ENCODE measurements at regions not wholly inside any gene's neighbourhood (a gene's known extent, or its start where the extent isn't known, plus 50 kb on each side); places are given as distances from the start of the nearest gene placed in this dataset.

GRCh38 chr11:10632483-10632882 is 61.1 kb downstream of the IRAG1 start:
- Histone ChIP-seq H3K23ac (ENCODE audit: low read length in 2 of 2) (no peak overlapping the region), H3K36me3 (ENCODE audit: control insufficient read depth in 1 of 2, insufficient read depth in 2 of 2, low read depth in 1 of 2, low read length in 2 of 2) (peaks cover 20 to 58% of the 10 kb centered on the region in 2 experiments), H3K27me3 (ENCODE audit: control insufficient read depth in 1 of 2, insufficient read depth in 1 of 2, low read length in 2 of 2) (no peaks in the 10 kb centered on the region), H2BK15ac (ENCODE audit: low read depth, poor library complexity, severe bottlenecking) (no peak overlapping the region), H4K8ac (ENCODE audit: low read length) (no peak overlapping the region), H3K14ac (ENCODE audit: low read length in 2 of 2) (no peak overlapping the region), H3K4me3 (ENCODE audit: insufficient read depth in 1 of 2, low read depth in 1 of 2, low read length in 2 of 2) (no peak overlapping the region), H3K4me2 (ENCODE audit: low read length, poor library complexity, severe bottlenecking) (no peak overlapping the region), H4K91ac (ENCODE audit: low read length) (no peak overlapping the region), H3K9ac (ENCODE audit: low read length) (no peak overlapping the region), H2BK120ac (ENCODE audit: low read depth, low read length) (no peak overlapping the region), H3K18ac (ENCODE audit: low read depth in 1 of 2, low read length in 2 of 2) (no peak overlapping the region), H3K9me3 (ENCODE audit: control insufficient read depth, low read length) (no peaks in the 10 kb centered on the region), H2BK12ac (ENCODE audit: low read length in 2 of 2) (no peak overlapping the region), H3K4ac (ENCODE audit: low read depth in 1 of 2, low read length in 2 of 2) (no peak overlapping the region), H3K27ac (ENCODE audit: low read length, poor library complexity, severe bottlenecking) (no peak overlapping the region), H3K79me1 (replicated peaks; ENCODE audit: low read length, poor library complexity, severe bottlenecking) (no peaks in the 10 kb centered on the region), H2AK5ac (ENCODE audit: low read length, severe bottlenecking) (no peak overlapping the region), H2AFZ (ENCODE audit: low read depth, low read length) (no peak overlapping the region), H2BK5ac (ENCODE audit: low read depth, low read length, poor library complexity, severe bottlenecking) (no peak overlapping the region), H3K4me1 (ENCODE audit: control insufficient read depth, insufficient read depth, low read depth, low read length) (no peaks in the 10 kb centered on the region)
- no peak for DNase-seq
- WGBS, result 97% methylated on average over 5 of the region's 5 CpGs

DNA sequence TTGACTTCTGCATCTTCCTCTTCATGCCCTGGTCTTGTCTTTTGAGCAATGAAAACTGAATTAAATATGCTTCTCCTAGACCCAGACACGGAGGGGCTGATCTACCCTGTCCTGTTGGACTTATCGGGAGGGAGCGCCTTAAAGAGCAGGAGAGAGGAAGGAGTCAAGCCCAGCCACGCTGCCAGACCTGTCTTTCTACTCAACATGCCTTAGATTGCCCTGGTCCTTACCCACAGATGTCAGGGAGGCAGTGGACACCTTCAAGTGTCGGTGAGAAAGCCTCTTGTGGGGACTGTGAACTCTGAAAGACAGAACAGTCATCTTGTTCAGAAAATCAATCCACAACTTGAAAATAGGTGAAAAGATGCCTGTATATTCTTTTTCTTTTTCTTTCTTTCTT is 61.8 kb downstream of the IRAG1 start:
- no peaks in the 10 kb centered on the region for H3K27me3 ChIP-seq (ENCODE audit: control insufficient read depth in 1 of 2, insufficient read depth in 1 of 2, low read length in 2 of 2)
- no peaks in the 10 kb centered on the region for H3K4me1 ChIP-seq (ENCODE audit: control insufficient read depth, insufficient read depth, low read depth, low read length)
- H2BK15ac ChIP-seq (ENCODE audit: low read depth, poor library complexity, severe bottlenecking), result no peak overlapping the region
- no peak overlapping the region for H2BK5ac ChIP-seq (ENCODE audit: low read depth, low read length, poor library complexity, severe bottlenecking)
- H2BK120ac ChIP-seq (ENCODE audit: low read depth, low read length), result no peak overlapping the region
- no peak overlapping the region for H3K23ac ChIP-seq (ENCODE audit: low read length in 2 of 2)
- no peaks in the 10 kb centered on the region for H3K79me1 ChIP-seq (replicated peaks; ENCODE audit: low read length, poor library complexity, severe bottlenecking)
- no peak overlapping the region for H2AFZ ChIP-seq (ENCODE audit: low read depth, low read length)
- H3K36me3 ChIP-seq (ENCODE audit: control insufficient read depth in 1 of 2, insufficient read depth in 2 of 2, low read depth in 1 of 2, low read length in 2 of 2), result peaks cover 20 to 64% of the 10 kb centered on the region in 2 experiments
- no peak overlapping the region for H3K9ac ChIP-seq (ENCODE audit: low read length)
- no peak overlapping the region for H4K8ac ChIP-seq (ENCODE audit: low read length)
- no peak overlapping the region for H3K18ac ChIP-seq (ENCODE audit: low read depth in 1 of 2, low read length in 2 of 2)
- H3K14ac ChIP-seq (ENCODE audit: low read length in 2 of 2), result no peak overlapping the region
- H3K4me2 ChIP-seq (ENCODE audit: low read length, poor library complexity, severe bottlenecking), result no peak overlapping the region
- no peak overlapping the region for H4K91ac ChIP-seq (ENCODE audit: low read length)
- DNase-seq, result no peak
- H2BK12ac ChIP-seq (ENCODE audit: low read length in 2 of 2), result no peak overlapping the region
- H2AK5ac ChIP-seq (ENCODE audit: low read length, severe bottlenecking), result no peak overlapping the region
- no peaks in the 10 kb centered on the region for H3K9me3 ChIP-seq (ENCODE audit: control insufficient read depth, low read length)
- WGBS, result 99% methylated on average over 3 of the region's 5 CpGs
- H3K4me3 ChIP-seq (ENCODE audit: insufficient read depth in 1 of 2, low read depth in 1 of 2, low read length in 2 of 2), result no peak overlapping the region
- no peak overlapping the region for H3K4ac ChIP-seq (ENCODE audit: low read depth in 1 of 2, low read length in 2 of 2)
- no peak overlapping the region for H3K27ac ChIP-seq (ENCODE audit: low read length, poor library complexity, severe bottlenecking)

GRCh38 chr11:10629411-10630002 is 61.0 kb upstream of the LYVE1 start:
- H3K4me1 ChIP-seq (ENCODE audit: control insufficient read depth, insufficient read depth, low read depth, low read length), result no peaks in the 10 kb centered on the region
- no peak overlapping the region for H2BK5ac ChIP-seq (ENCODE audit: low read depth, low read length, poor library complexity, severe bottlenecking)
- H3K23ac ChIP-seq (ENCODE audit: low read length in 2 of 2), result no peak overlapping the region
- H3K27me3 ChIP-seq (ENCODE audit: control insufficient read depth in 1 of 2, insufficient read depth in 1 of 2, low read length in 2 of 2), result no peaks in the 10 kb centered on the region
- no peak overlapping the region for H3K4me2 ChIP-seq (ENCODE audit: low read length, poor library complexity, severe bottlenecking)
- H2BK15ac ChIP-seq (ENCODE audit: low read depth, poor library complexity, severe bottlenecking), result no peak overlapping the region
- no peak overlapping the region for H3K4me3 ChIP-seq (ENCODE audit: insufficient read depth in 1 of 2, low read depth in 1 of 2, low read length in 2 of 2)
- peak overlapping the region in 1 of 2 experiments; percentile 74 for H3K18ac ChIP-seq (ENCODE audit: low read depth in 1 of 2, low read length in 2 of 2)
- peak overlapping the region in 1 of 2 experiments; percentile 26 for H2BK12ac ChIP-seq (ENCODE audit: low read length in 2 of 2)
- 93% methylated on average over 13 of the region's 13 CpGs for WGBS
- H2AFZ ChIP-seq (ENCODE audit: low read depth, low read length), result no peak overlapping the region
- no peak overlapping the region for H3K4ac ChIP-seq (ENCODE audit: low read depth in 1 of 2, low read length in 2 of 2)
- no peak overlapping the region for H3K27ac ChIP-seq (ENCODE audit: low read length, poor library complexity, severe bottlenecking)
- H3K9me3 ChIP-seq (ENCODE audit: control insufficient read depth, low read length), result no peaks in the 10 kb centered on the region
- no peaks in the 10 kb centered on the region for H3K79me1 ChIP-seq (replicated peaks; ENCODE audit: low read length, poor library complexity, severe bottlenecking)
- DNase-seq, result no peak
- H4K8ac ChIP-seq (ENCODE audit: low read length), result no peak overlapping the region
- H2BK120ac ChIP-seq (ENCODE audit: low read depth, low read length), result no peak overlapping the region
- peaks cover 26 to 67% of the 10 kb centered on the region in 2 experiments for H3K36me3 ChIP-seq (ENCODE audit: control insufficient read depth in 1 of 2, insufficient read depth in 2 of 2, low read depth in 1 of 2, low read length in 2 of 2)
- H4K91ac ChIP-seq (ENCODE audit: low read length), result no peak overlapping the region
- no peak overlapping the region for H2AK5ac ChIP-seq (ENCODE audit: low read length, severe bottlenecking)
- H3K9ac ChIP-seq (ENCODE audit: low read length), result no peak overlapping the region
- no peak overlapping the region for H3K14ac ChIP-seq (ENCODE audit: low read length in 2 of 2)

DNA sequence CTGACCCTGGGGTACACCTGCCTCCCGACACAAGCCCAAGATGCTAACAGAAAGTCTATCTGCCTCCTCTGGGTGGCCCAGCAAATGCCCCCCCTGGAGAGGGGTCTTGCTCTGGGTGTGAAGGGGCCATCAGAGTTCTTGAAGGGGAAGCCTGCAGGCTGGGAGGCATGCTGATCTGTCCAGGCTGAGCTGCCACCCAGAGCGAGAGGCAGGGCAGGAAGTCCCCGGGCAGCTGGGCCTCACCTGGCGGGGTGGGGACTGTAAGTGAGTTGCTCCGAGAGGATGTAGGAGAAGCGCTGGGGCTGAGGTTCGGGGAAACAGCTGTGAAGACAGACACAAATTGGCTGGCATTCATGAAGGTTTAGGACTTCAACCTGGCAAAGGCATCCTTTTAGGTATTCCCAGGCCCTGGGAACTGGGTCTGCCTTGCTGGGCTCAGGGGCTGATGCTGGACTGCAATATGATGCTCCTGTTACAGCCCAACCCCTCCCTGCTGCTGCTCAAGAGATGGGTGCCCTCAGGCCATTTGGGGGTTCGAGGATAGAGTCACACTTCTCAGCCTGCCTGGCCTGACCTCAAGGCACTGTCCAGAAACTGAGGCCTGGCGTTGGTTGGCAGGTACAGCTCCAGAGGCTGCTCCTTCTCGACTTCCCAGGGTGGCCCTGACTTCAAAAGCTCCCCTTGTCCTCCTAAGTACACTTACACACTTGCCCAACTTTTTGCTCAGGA is 60.2 kb upstream of the LYVE1 start:
- peaks cover 26 to 61% of the 10 kb centered on the region in 2 experiments for H3K36me3 ChIP-seq (ENCODE audit: control insufficient read depth in 1 of 2, insufficient read depth in 2 of 2, low read depth in 1 of 2, low read length in 2 of 2)
- no peak overlapping the region for H2BK12ac ChIP-seq (ENCODE audit: low read length in 2 of 2)
- H2AFZ ChIP-seq (ENCODE audit: low read depth, low read length), result no peak overlapping the region
- H3K18ac ChIP-seq (ENCODE audit: low read depth in 1 of 2, low read length in 2 of 2), result no peak overlapping the region
- H2BK5ac ChIP-seq (ENCODE audit: low read depth, low read length, poor library complexity, severe bottlenecking), result no peak overlapping the region
- H3K79me1 ChIP-seq (replicated peaks; ENCODE audit: low read length, poor library complexity, severe bottlenecking), result no peaks in the 10 kb centered on the region
- H3K14ac ChIP-seq (ENCODE audit: low read length in 2 of 2), result no peak overlapping the region
- H3K4me2 ChIP-seq (ENCODE audit: low read length, poor library complexity, severe bottlenecking), result no peak overlapping the region
- no peak overlapping the region for H2BK120ac ChIP-seq (ENCODE audit: low read depth, low read length)
- H3K9ac ChIP-seq (ENCODE audit: low read length), result no peak overlapping the region
- WGBS, result 88% methylated on average over 9 of the region's 10 CpGs
- no peaks in the 10 kb centered on the region for H3K4me1 ChIP-seq (ENCODE audit: control insufficient read depth, insufficient read depth, low read depth, low read length)
- H2AK5ac ChIP-seq (ENCODE audit: low read length, severe bottlenecking), result no peak overlapping the region
- no peak overlapping the region for H4K91ac ChIP-seq (ENCODE audit: low read length)
- no peak overlapping the region for H3K4ac ChIP-seq (ENCODE audit: low read depth in 1 of 2, low read length in 2 of 2)
- H3K27ac ChIP-seq (ENCODE audit: low read length, poor library complexity, severe bottlenecking), result no peak overlapping the region
- no peaks in the 10 kb centered on the region for H3K27me3 ChIP-seq (ENCODE audit: control insufficient read depth in 1 of 2, insufficient read depth in 1 of 2, low read length in 2 of 2)
- H4K8ac ChIP-seq (ENCODE audit: low read length), result no peak overlapping the region
- no peak overlapping the region for H3K23ac ChIP-seq (ENCODE audit: low read length in 2 of 2)
- H3K9me3 ChIP-seq (ENCODE audit: control insufficient read depth, low read length), result no peaks in the 10 kb centered on the region
- no peak overlapping the region for H2BK15ac ChIP-seq (ENCODE audit: low read depth, poor library complexity, severe bottlenecking)
- no peak for DNase-seq
- no peak overlapping the region for H3K4me3 ChIP-seq (ENCODE audit: insufficient read depth in 1 of 2, low read depth in 1 of 2, low read length in 2 of 2)
